ENCODE measurements at regions not wholly inside any gene's neighbourhood (a gene's known extent, or its start where the extent isn't known, plus 50 kb on each side); places are given as distances from the start of the nearest gene placed in this dataset.

GRCh38 chrX:42673301-42673810, 104.6 kb downstream of the PPP1R2C start:
- TF ChIP-seq, protein P1, sequence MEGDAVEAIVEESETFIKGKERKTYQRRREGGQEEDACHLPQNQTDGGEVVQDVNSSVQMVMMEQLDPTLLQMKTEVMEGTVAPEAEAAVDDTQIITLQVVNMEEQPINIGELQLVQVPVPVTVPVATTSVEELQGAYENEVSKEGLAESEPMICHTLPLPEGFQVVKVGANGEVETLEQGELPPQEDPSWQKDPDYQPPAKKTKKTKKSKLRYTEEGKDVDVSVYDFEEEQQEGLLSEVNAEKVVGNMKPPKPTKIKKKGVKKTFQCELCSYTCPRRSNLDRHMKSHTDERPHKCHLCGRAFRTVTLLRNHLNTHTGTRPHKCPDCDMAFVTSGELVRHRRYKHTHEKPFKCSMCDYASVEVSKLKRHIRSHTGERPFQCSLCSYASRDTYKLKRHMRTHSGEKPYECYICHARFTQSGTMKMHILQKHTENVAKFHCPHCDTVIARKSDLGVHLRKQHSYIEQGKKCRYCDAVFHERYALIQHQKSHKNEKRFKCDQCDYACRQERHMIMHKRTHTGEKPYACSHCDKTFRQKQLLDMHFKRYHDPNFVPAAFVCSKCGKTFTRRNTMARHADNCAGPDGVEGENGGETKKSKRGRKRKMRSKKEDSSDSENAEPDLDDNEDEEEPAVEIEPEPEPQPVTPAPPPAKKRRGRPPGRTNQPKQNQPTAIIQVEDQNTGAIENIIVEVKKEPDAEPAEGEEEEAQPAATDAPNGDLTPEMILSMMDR (IDR thresholded peaks at IDR 0.05 in 2 of 3, conservative IDR thresholded peaks at IDR 0.05 in 1 of 3; ENCODE audit: insufficient read depth in 2 of 3, low read depth in 1 of 3, low read length in 3 of 3) = no peak
- TF ChIP-seq KAT8 (IDR thresholded peaks at IDR 0.05; ENCODE audit: low read depth) (no peak), U2AF2 (optimal IDR thresholded peaks at IDR 0.05; ENCODE audit: low read depth, low read length) (no peak), ESRRB (CRISPR knock-in tag; IDR thresholded peaks at IDR 0.05; ENCODE audit: borderline replicate concordance) (no peak), SMARCA5 (IDR thresholded peaks at IDR 0.05) (no peak), POLR2AphosphoS5 (IDR thresholded peaks at IDR 0.05; ENCODE audit: control insufficient read depth, insufficient read depth, low read depth, low read length) (no peak), MCM2 (IDR thresholded peaks at IDR 0.05; ENCODE audit: low read depth) (no peak), ATF3 (IDR thresholded peaks at IDR 0.05) (no peak), ATF3 (CRISPR knock-in tag; conservative IDR thresholded peaks at IDR 0.05) (no peak), KAT2B (IDR thresholded peaks at IDR 0.05; ENCODE audit: low read depth, low read length) (no peak), TBP (optimal IDR thresholded peaks at IDR 0.05; ENCODE audit: low read depth, low read length) (no peak), PATZ1 (CRISPR knock-in tag; IDR thresholded peaks at IDR 0.05; ENCODE audit: borderline replicate concordance) (no peak)
- TF ChIP-seq, protein P2, sequence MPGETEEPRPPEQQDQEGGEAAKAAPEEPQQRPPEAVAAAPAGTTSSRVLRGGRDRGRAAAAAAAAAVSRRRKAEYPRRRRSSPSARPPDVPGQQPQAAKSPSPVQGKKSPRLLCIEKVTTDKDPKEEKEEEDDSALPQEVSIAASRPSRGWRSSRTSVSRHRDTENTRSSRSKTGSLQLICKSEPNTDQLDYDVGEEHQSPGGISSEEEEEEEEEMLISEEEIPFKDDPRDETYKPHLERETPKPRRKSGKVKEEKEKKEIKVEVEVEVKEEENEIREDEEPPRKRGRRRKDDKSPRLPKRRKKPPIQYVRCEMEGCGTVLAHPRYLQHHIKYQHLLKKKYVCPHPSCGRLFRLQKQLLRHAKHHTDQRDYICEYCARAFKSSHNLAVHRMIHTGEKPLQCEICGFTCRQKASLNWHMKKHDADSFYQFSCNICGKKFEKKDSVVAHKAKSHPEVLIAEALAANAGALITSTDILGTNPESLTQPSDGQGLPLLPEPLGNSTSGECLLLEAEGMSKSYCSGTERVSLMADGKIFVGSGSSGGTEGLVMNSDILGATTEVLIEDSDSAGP (CRISPR knock-in tag; IDR thresholded peaks at IDR 0.05) = no peak
